HepG2 (cell line): ENCODE measurements at regions not wholly inside any gene's neighbourhood (a gene's known extent, or its start where the extent isn't known, plus 50 kb on each side); places are given as distances from the start of the nearest gene placed in this dataset.

Experiments used
- ATAC-seq: fragments of 200-7000 bp; cut with Tn5 transposase; 3 replicates; pipeline ENCODE4 v1.9.1; 2020; ENCODE audit warnings: mild to moderate bottlenecking, moderate library complexity
- BruUV-seq: library from RNA; stranded (reverse); fragments of 400-500 nt; replicated peaks from 2 replicates; lab custom pipeline; 2021; lab: Mats Ljungman, UMichigan
- CTCF ChIA-PET: fragments of 300-600 bp; formaldehyde crosslinking; extraction: SDS; loops from one replicate; lab custom pipeline; 2021; ENCODE audit warnings: low total read pairs, inconsistent platforms, low intra/inter-chr PET ratio; lab: Yijun Ruan, JAX
- POLR2A ChIA-PET: fragments of 350-600 bp; sonication (Branson Sonifier 250); formaldehyde crosslinking; loops from one replicate; lab custom pipeline; 2020; ENCODE audit warnings: antibody characterized with exemption, inconsistent platforms; lab: Yijun Ruan, JAX
- DNase-seq: peaks from one replicate; pipeline ENCODE4 v3.0.0-alpha.2; 2015; ENCODE audit warnings: low spot score
- FAIRE-seq: peaks from 3 replicates; lab custom pipeline; 2011; peaks lifted over from hg19 to GRCh38; lab: Jason Lieb, UNC
- H2AFZ ChIP-seq: one replicate; pipeline ENCODE4 v1.6.1; 2011; ENCODE audit warnings: low read length, inconsistent platforms
- H3K27ac ChIP-seq: fragments of 300-600 bp; 3 replicates; pipeline ENCODE4 v1.8.0; 2011; ENCODE audit warnings: mixed run types, mild to moderate bottlenecking, mixed read lengths, low read length, inconsistent platforms; ENCODE audit not compliant: insufficient read depth; ENCODE audit errors: extremely low read length
- H3K27me3 ChIP-seq, 2 experiments: fragments of 200-600 bp in 1 of 2; 2 replicates in 1 of 2; 3 replicates in 1 of 2; pipeline versions ENCODE4 v1.6.0 to v1.8.0; 2011; ENCODE audit warnings: low read length in 2 of 2, mild to moderate bottlenecking in 2 of 2, moderate library complexity in 2 of 2, inconsistent platforms in 1 of 2; ENCODE audit not compliant: insufficient read depth in 2 of 2, control insufficient read depth in 1 of 2
- H3K36me3 ChIP-seq, 2 experiments: fragments of 200-600 bp in 1 of 2; replicated peaks in 1 of 2; 2 replicates in 1 of 2; 3 replicates in 1 of 2; pipeline versions ENCODE4 v1.5.1 to v1.8.0; 2011; ENCODE audit warnings: low read length in 2 of 2, inconsistent platforms in 1 of 2; ENCODE audit not compliant: insufficient read depth in 2 of 2, control insufficient read depth in 1 of 2
- H3K4me1 ChIP-seq: 2 replicates; pipeline ENCODE4 v1.5.1; 2012; ENCODE audit warnings: low read length, inconsistent platforms; ENCODE audit not compliant: insufficient read depth
- H3K4me2 ChIP-seq: 2 replicates; pipeline ENCODE4 v1.6.0; 2011; ENCODE audit warnings: low read depth, low read length, inconsistent platforms
- H3K4me3 ChIP-seq, 3 experiments: fragments of 200-600 bp in 1 of 3; sonication (generic), shearing (Covaris generic) in 1 of 3; replicated peaks in 1 of 3; 2 replicates each; pipeline ENCODE4 v1.5.1; 2011 to 2016; ENCODE audit warnings: low read length in 3 of 3, inconsistent platforms in 2 of 3, low read depth in 2 of 3, mild to moderate bottlenecking in 2 of 3, control low read depth in 1 of 3, mixed read lengths in 1 of 3; ENCODE audit not compliant: insufficient read depth in 1 of 3
- H3K79me2 ChIP-seq: one replicate; pipeline ENCODE4 v1.6.1; 2011; ENCODE audit warnings: low read length, inconsistent platforms; ENCODE audit not compliant: insufficient read depth
- H3K9ac ChIP-seq: 2 replicates; pipeline ENCODE4 v1.6.0; 2011; ENCODE audit warnings: mild to moderate bottlenecking, low read depth, low read length, inconsistent platforms; ENCODE audit not compliant: insufficient read depth
- H3K9me3 ChIP-seq: 2 replicates; pipeline ENCODE4 v1.5.1; 2012; ENCODE audit warnings: mild to moderate bottlenecking, low read length
- H4K20me1 ChIP-seq: 2 replicates; pipeline ENCODE4 v1.6.0; 2011; ENCODE audit warnings: inconsistent platforms, mild to moderate bottlenecking, low read length, moderate library complexity; ENCODE audit not compliant: insufficient read depth
- FOXM1 ChIP-seq: sonication (generic); formaldehyde crosslinking; IDR thresholded peaks from 2 replicates; pipeline ENCODE4 v1.5.0; 2020; ENCODE audit warnings: missing genetic modification reagents
- HHEX ChIP-seq: IDR thresholded peaks from 2 replicates; pipeline ENCODE4 v1.6.1; 2016; ENCODE audit warnings: control low read depth
- HIVEP1 ChIP-seq: sonication (generic); formaldehyde crosslinking; IDR thresholded peaks from 2 replicates; pipeline ENCODE4 v1.4.0; 2020; ENCODE audit warnings: mild to moderate bottlenecking, missing genetic modification reagents
- IRX3 ChIP-seq: sonication (generic); formaldehyde crosslinking; IDR thresholded peaks from 2 replicates; pipeline ENCODE4 v1.8.1; 2023; ENCODE audit warnings: mild to moderate bottlenecking, low read depth, missing genetic modification reagents, borderline replicate concordance
- MED8 ChIP-seq: sonication (generic); formaldehyde crosslinking; IDR thresholded peaks from 2 replicates; pipeline ENCODE4 v1.8.1; 2023; ENCODE audit warnings: mild to moderate bottlenecking, missing genetic modification reagents; ENCODE audit not compliant: insufficient replicate concordance
- NKX3-1 ChIP-seq: sonication (generic); formaldehyde crosslinking; IDR thresholded peaks from 2 replicates; pipeline ENCODE4 v1.5.0; 2020; ENCODE audit warnings: missing genetic modification reagents
- NR2C2 ChIP-seq: sonication (generic); formaldehyde crosslinking; IDR thresholded peaks from 2 replicates; pipeline ENCODE4 v1.4.0; 2020; ENCODE audit warnings: missing genetic modification reagents, mild to moderate bottlenecking, moderate library complexity, borderline replicate concordance
- PCBP2 ChIP-seq: fragments of 200-400 bp; formaldehyde crosslinking; optimal IDR thresholded peaks from 2 replicates; pipeline ENCODE3; 2018; ENCODE audit warnings: low read length, low read depth; ENCODE audit not compliant: poor library complexity, severe bottlenecking
- PPARG ChIP-seq: conservative IDR thresholded peaks from 2 replicates; pipeline ENCODE4 v1.6.1; 2016; ENCODE audit warnings: missing biosample characterization, missing genetic modification reagents
- RNF2 ChIP-seq: fragments of 450-650 bp; conservative IDR thresholded peaks from 2 replicates; pipeline ENCODE4 v1.6.1; 2016; ENCODE audit warnings: low read depth
- RORA ChIP-seq: sonication (generic); formaldehyde crosslinking; IDR thresholded peaks from 2 replicates; pipeline ENCODE4 v1.5.0; 2020; ENCODE audit warnings: mild to moderate bottlenecking, missing genetic modification reagents, moderate library complexity
- STAT5B ChIP-seq: sonication (generic); formaldehyde crosslinking; IDR thresholded peaks from 2 replicates; pipeline ENCODE4 v1.4.0; 2020; ENCODE audit warnings: missing genetic modification reagents
- TCF12 ChIP-seq, 2 experiments: fragments of 450-650 bp in 1 of 2; sonication (generic) in 1 of 2; formaldehyde crosslinking in 1 of 2; IDR thresholded peaks; 2 replicates each; pipeline versions ENCODE4 v1.6.1 to v1.8.0; 2017 to 2022; ENCODE audit warnings: antibody characterized with exemption in 1 of 2, mild to moderate bottlenecking in 1 of 2, missing genetic modification reagents in 1 of 2, moderate library complexity in 1 of 2
- THRA ChIP-seq: sonication (generic); formaldehyde crosslinking; IDR thresholded peaks from 2 replicates; pipeline ENCODE4 v1.4.0; 2020; ENCODE audit warnings: missing genetic modification reagents, borderline replicate concordance
- XRCC5 ChIP-seq: fragments of 200-400 bp; formaldehyde crosslinking; optimal IDR thresholded peaks from 2 replicates; pipeline ENCODE3; 2017; ENCODE audit warnings: mild to moderate bottlenecking, low read length
- ZKSCAN5 ChIP-seq: sonication (generic); formaldehyde crosslinking; IDR thresholded peaks from 2 replicates; pipeline ENCODE4 v1.5.1; 2020; ENCODE audit warnings: mild to moderate bottlenecking, missing genetic modification reagents
- ZNF34 ChIP-seq: sonication (generic); formaldehyde crosslinking; IDR thresholded peaks from 2 replicates; pipeline ENCODE4 v1.4.0; 2020; ENCODE audit warnings: mild to moderate bottlenecking, missing genetic modification reagents, borderline replicate concordance
- ZNF446 ChIP-seq: sonication (generic); formaldehyde crosslinking; IDR thresholded peaks from 2 replicates; pipeline ENCODE4 v1.5.0; 2020; ENCODE audit warnings: mild to moderate bottlenecking, missing genetic modification reagents
- ZNF580 ChIP-seq: IDR thresholded peaks from 2 replicates; pipeline ENCODE4 v1.6.1; 2016; ENCODE audit warnings: low read depth, borderline replicate concordance
- ZNF773 ChIP-seq: sonication (generic); formaldehyde crosslinking; IDR thresholded peaks from 2 replicates; pipeline ENCODE4 v1.4.0; 2020; ENCODE audit warnings: missing genetic modification reagents, borderline replicate concordance
- ZNF816 ChIP-seq: sonication (generic); formaldehyde crosslinking; IDR thresholded peaks from 2 replicates; pipeline ENCODE4 v1.8.0; 2022; ENCODE audit warnings: missing genetic modification reagents, mild to moderate bottlenecking, borderline replicate concordance
- WGBS: methylation state at CpG from one replicate; pipeline ENCODE4 v1.1.6; 2017; ENCODE audit warnings: low lambda C conversion rate; 5-methylcytosine and 5-hydroxymethylcytosine counted together
- in situ Hi-C: cut with HindIII; loops from 2 replicates; pipeline ENCODE4 v1.10.0; 2017; ENCODE audit warnings: low pct_unique_long_range_greater_than_20kb; ENCODE audit not compliant: extremely low pct_ligation_motif_present
- intact Hi-C: fragments of 100-400 bp; cut with micrococcal nuclease; formaldehyde crosslinking; loops from one replicate; pipeline ENCODE4 v1.10.0; 2022; ENCODE audit not compliant: unreplicated experiment

DNA sequence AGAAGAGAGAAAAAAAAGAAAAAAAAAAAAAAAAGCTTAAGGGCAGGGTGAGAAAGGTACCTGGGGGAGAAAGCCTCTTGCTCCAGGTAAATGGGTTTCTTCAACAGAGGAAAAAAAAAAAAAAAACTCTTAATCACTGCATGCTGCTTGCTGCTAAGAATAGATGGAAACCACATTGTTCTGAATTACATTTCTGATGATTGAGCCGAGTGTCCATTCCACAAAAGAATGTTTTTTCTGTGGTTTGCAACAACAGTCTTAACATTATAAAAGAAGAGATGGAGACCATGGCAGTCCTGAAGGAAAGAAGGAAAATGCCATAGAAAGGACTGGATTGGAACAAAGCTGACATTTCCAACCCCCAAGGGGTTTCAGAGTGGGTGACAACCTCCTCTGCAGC lies 1312.7 kb downstream of the SLITRK1 start:
- H3K4me1 ChIP-seq: no peaks in the 10 kb centered on the region
- peaks cover 15% of the 10 kb centered on the region; the same call in 1 of the 2 replicates for H3K9me3 ChIP-seq
- H3K4me3 ChIP-seq: no peak overlapping the region
- no peaks in the 10 kb centered on the region for H3K36me3 ChIP-seq
- H4K20me1 ChIP-seq: no peaks in the 10 kb centered on the region
- DNase-seq (no peak), ATAC-seq (no peak), FAIRE-seq (no peak)
- CTCF ChIA-PET: no interaction called here
- no peaks in the 10 kb centered on the region for H3K27me3 ChIP-seq
- no peak overlapping the region for H3K9ac ChIP-seq
- 0% methylated on average over 1 of the region's 1 CpG for WGBS
- no TSS peak for BruUV-seq
- H3K4me2 ChIP-seq: no peak overlapping the region
- no peak overlapping the region for H2AFZ ChIP-seq
- no peaks in the 10 kb centered on the region for H3K79me2 ChIP-seq
- in situ Hi-C loops: no loop called here
- intact Hi-C loops: no loop called here
- H3K27ac ChIP-seq: no peak overlapping the region
- POLR2A ChIA-PET: no interaction called here
- no peak for TF ChIP-seq ZNF34 (CRISPR knock-in tag)
- TF ChIP-seq RNF2: no peak
- no peak for TF ChIP-seq MED8 (CRISPR knock-in tag)
- TF ChIP-seq XRCC5: no peak
- no peak for TF ChIP-seq NR2C2
- no peak for TF ChIP-seq RORA (CRISPR knock-in tag)
- TF ChIP-seq HIVEP1 (CRISPR knock-in tag): no peak
- TF ChIP-seq IRX3 (CRISPR knock-in tag): no peak
- TF ChIP-seq, all 625 proteins: peak for 0

- Histone ChIP-seq H3K79me2 (no peaks in the 10 kb centered on the region), H3K9me3 (peaks cover 13% of the 10 kb centered on the region; the same call in 1 of the 2 replicates), H3K4me1 (no peaks in the 10 kb centered on the region), H4K20me1 (no peaks in the 10 kb centered on the region), H3K4me3 (no peak overlapping the region), H2AFZ (no peak overlapping the region), H3K27ac (no peak overlapping the region), H3K4me2 (no peak overlapping the region), H3K27me3 (no peaks in the 10 kb centered on the region), H3K9ac (no peak overlapping the region), H3K36me3 (no peaks in the 10 kb centered on the region)
- no peak for FAIRE-seq
- no peak for ATAC-seq
- CTCF ChIA-PET: no interaction called here
- WGBS: 0% methylated on average over 5 of the region's 5 CpGs
- POLR2A ChIA-PET: no interaction called here
- in situ Hi-C loops (no loop called here), intact Hi-C loops (no loop called here)
- no peak for DNase-seq
- BruUV-seq: no TSS peak
- TF ChIP-seq ZNF773 (CRISPR knock-in tag): no peak
- no peak for TF ChIP-seq ZKSCAN5 (CRISPR knock-in tag)
- TF ChIP-seq HHEX (CRISPR knock-in tag): no peak
- no peak for TF ChIP-seq PCBP2
- no peak for TF ChIP-seq HIVEP1 (CRISPR knock-in tag)
- no peak for TF ChIP-seq PPARG (CRISPR knock-in tag)
- TF ChIP-seq ZNF816: no peak
- TF ChIP-seq XRCC5: no peak
- no peak for TF ChIP-seq THRA (CRISPR knock-in tag)
- no peak for TF ChIP-seq FOXM1
- no peak for TF ChIP-seq STAT5B (CRISPR knock-in tag)
- TF ChIP-seq TCF12 (IDR thresholded peaks at IDR 0.05): no peak
- TF ChIP-seq TCF12 (CRISPR knock-in tag; IDR thresholded peaks at IDR 0.05): no peak
- TF ChIP-seq ZNF580 (CRISPR knock-in tag): no peak
- no peak for TF ChIP-seq ZNF446 (CRISPR knock-in tag)
- no peak for TF ChIP-seq NKX3-1 (CRISPR knock-in tag)
These were observed 1315.4 kb downstream of the SLITRK1 start for GRCh38 chr13:82566864-82567263.
